Hepatocyte (in vitro differentiated cells): ENCODE measurements at regions not wholly inside any gene's neighbourhood (a gene's known extent, or its start where the extent isn't known, plus 50 kb on each side); places are given as distances from the start of the nearest gene placed in this dataset.

Source experiments
- DNase-seq: peaks from one replicate; pipeline ENCODE4 v3.0.0-alpha.2; 2016; ENCODE audit warnings: low spot score
- H2AFZ ChIP-seq: fragments of 200-600 bp; sonication (generic); 2 replicates; pipeline ENCODE4 v1.6.0; 2016; ENCODE audit warnings: antibody characterized with exemption, mild to moderate bottlenecking
- H3K27ac ChIP-seq: fragments of 200-600 bp; sonication (generic); 2 replicates; pipeline ENCODE4 v1.5.1; 2016; ENCODE audit warnings: mild to moderate bottlenecking
- H3K27me3 ChIP-seq: fragments of 200-600 bp; sonication (generic); 2 replicates; pipeline ENCODE4 v1.6.1; 2016
- H3K36me3 ChIP-seq: fragments of 200-600 bp; sonication (generic); replicated peaks from 2 replicates; pipeline ENCODE4 v1.5.1; 2016; ENCODE audit warnings: low read depth; ENCODE audit not compliant: insufficient read depth
- H3K4me1 ChIP-seq: fragments of 200-600 bp; sonication (generic); 2 replicates; pipeline ENCODE4 v1.5.1; 2016; ENCODE audit warnings: mild to moderate bottlenecking, moderate library complexity; ENCODE audit not compliant: insufficient read depth
- H3K4me2 ChIP-seq: fragments of 200-600 bp; sonication (generic); 2 replicates; pipeline ENCODE4 v1.6.0; 2016
- H3K4me3 ChIP-seq: fragments of 200-600 bp; sonication (generic); 2 replicates; pipeline ENCODE4 v1.5.1; 2016; ENCODE audit warnings: mild to moderate bottlenecking
- H3K79me2 ChIP-seq: fragments of 200-600 bp; sonication (generic); 2 replicates; pipeline ENCODE4 v1.6.0; 2017; ENCODE audit warnings: mild to moderate bottlenecking
- H3K9me2 ChIP-seq: fragments of 200-600 bp; sonication (generic); replicated peaks from 2 replicates; pipeline ENCODE4 v1.6.0; 2017; ENCODE audit warnings: mild to moderate bottlenecking; ENCODE audit not compliant: insufficient read depth
- H3K9me3 ChIP-seq: fragments of 200-600 bp; sonication (generic); 2 replicates; pipeline ENCODE4 v1.5.1; 2016; ENCODE audit warnings: low read depth, mild to moderate bottlenecking
- H4K20me1 ChIP-seq: fragments of 200-600 bp; sonication (generic); 2 replicates; pipeline ENCODE4 v1.6.0; 2016; ENCODE audit warnings: mild to moderate bottlenecking; ENCODE audit not compliant: insufficient read depth, poor library complexity, severe bottlenecking
- EZH2 ChIP-seq: fragments of 200-600 bp; sonication (generic); IDR thresholded peaks from 2 replicates; pipeline ENCODE4 v1.6.1; 2016; ENCODE audit warnings: antibody characterized with exemption, mild to moderate bottlenecking, borderline replicate concordance
- EZH2phosphoT487 ChIP-seq: fragments of 200-600 bp; sonication (generic); IDR thresholded peaks from one replicate; pipeline ENCODE4 v1.6.1; 2018; ENCODE audit warnings: antibody characterized with exemption, mild to moderate bottlenecking, low read depth, moderate library complexity; ENCODE audit not compliant: unreplicated experiment, severe bottlenecking
- WGBS: methylation state at CpG from one replicate; pipeline ENCODE4 v1.1.6; 2016; ENCODE audit warnings: low lambda C conversion rate; ENCODE audit errors: missing lambda C conversion rate; 5-methylcytosine and 5-hydroxymethylcytosine counted together
- TF ChIP-seq, protein P1 (sequence below): fragments of 200-600 bp; sonication (generic); IDR thresholded peaks from 2 replicates; pipeline ENCODE4 v1.5.1; 2016; ENCODE audit warnings: antibody characterized with exemption, mild to moderate bottlenecking; ENCODE audit not compliant: poor library complexity

DNA sequence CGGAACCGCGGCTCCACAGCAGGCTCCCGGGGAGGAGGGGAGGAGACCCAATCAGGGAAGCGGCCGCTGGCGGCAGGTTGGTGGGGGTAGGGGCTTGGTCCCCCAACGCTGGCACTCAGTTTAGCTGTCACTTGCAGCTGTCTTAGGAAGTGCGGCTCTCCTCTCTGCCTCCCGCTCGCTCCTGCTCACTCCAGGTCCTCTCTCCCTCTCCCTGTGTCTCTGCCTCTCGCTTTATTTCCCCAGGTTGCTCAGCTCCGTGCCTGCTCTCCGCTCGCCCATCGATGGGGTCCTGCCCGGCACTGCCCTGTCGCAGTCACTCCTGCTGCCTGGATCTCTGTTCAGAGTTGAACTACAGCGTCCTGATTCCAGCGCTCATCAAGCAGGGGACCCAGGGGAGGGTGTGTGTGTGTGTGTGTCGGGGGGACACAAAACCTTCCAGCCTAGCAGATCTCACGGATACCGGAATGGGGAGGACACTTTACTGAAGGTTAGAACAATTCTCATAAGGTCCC is 145.6 kb downstream of the ENGASE start:
- no peaks in the 10 kb centered on the region for H3K79me2 ChIP-seq
- WGBS, result 6% methylated on average over 21 of the region's 23 CpGs
- DNase-seq, result no peak
- no peak overlapping the region for H3K27ac ChIP-seq
- peaks cover 55% of the 10 kb centered on the region for H3K27me3 ChIP-seq
- H3K4me1 ChIP-seq, result no peaks in the 10 kb centered on the region
- no peak overlapping the region for H2AFZ ChIP-seq
- H4K20me1 ChIP-seq, result no peaks in the 10 kb centered on the region
- no peaks in the 10 kb centered on the region for H3K9me2 ChIP-seq
- no peak overlapping the region for H3K4me3 ChIP-seq
- TF ChIP-seq EZH2phosphoT487 (peak; percentile 28), EZH2 (peak; percentile 67)
- TF ChIP-seq, protein P1, sequence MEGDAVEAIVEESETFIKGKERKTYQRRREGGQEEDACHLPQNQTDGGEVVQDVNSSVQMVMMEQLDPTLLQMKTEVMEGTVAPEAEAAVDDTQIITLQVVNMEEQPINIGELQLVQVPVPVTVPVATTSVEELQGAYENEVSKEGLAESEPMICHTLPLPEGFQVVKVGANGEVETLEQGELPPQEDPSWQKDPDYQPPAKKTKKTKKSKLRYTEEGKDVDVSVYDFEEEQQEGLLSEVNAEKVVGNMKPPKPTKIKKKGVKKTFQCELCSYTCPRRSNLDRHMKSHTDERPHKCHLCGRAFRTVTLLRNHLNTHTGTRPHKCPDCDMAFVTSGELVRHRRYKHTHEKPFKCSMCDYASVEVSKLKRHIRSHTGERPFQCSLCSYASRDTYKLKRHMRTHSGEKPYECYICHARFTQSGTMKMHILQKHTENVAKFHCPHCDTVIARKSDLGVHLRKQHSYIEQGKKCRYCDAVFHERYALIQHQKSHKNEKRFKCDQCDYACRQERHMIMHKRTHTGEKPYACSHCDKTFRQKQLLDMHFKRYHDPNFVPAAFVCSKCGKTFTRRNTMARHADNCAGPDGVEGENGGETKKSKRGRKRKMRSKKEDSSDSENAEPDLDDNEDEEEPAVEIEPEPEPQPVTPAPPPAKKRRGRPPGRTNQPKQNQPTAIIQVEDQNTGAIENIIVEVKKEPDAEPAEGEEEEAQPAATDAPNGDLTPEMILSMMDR, result no peak
- H3K9me3 ChIP-seq, result no peaks in the 10 kb centered on the region
- no peaks in the 10 kb centered on the region for H3K36me3 ChIP-seq
- H3K4me2 ChIP-seq, result peak overlapping the region; percentile 62

DNA sequence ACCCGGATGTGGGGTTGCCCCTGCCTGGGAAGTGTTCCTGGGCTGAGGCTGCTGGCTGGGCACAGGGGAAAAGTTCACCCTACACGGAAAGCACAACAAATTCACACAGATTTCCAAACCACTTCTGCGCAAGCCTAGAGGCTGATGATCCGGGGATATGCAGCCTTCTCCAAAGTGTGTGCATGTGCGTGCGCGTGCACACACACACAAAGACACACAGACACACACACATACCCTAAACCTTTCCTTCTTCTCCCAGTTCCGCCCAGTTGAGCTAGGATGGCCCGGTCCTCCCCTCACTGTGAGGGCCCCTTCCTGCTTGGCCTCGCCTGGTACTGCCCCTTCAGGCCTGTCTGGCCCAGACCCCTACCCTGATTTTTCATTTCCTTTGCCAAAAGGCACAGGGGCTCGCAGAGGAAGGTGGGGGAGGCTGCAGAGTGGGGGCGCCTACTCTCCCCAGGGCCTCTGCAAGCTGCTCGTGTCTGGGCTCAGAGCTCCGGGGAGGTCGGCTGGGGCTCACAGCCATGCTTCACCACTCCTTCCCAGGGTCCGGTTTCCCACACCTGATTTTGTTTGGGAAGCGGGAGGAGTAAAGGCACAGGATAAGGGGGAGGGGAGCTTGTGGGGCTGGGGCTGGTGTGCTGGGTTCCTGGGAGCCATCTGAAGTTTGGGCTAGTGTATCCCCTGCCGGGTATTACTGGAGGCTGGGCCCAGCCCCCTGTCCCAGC is 144.7 kb downstream of the ENGASE start:
- Histone ChIP-seq H3K4me2 (no peak overlapping the region), H3K4me3 (no peak overlapping the region), H3K79me2 (no peaks in the 10 kb centered on the region), H3K27ac (no peak overlapping the region), H3K36me3 (no peaks in the 10 kb centered on the region), H3K9me3 (no peaks in the 10 kb centered on the region), H3K27me3 (peaks cover 49% of the 10 kb centered on the region), H3K4me1 (no peaks in the 10 kb centered on the region), H2AFZ (no peak overlapping the region), H3K9me2 (no peaks in the 10 kb centered on the region), H4K20me1 (no peaks in the 10 kb centered on the region)
- 72% methylated on average over 17 of the region's 18 CpGs for WGBS
- no peak for DNase-seq
- TF ChIP-seq EZH2phosphoT487 (no peak), EZH2 (no peak)
- TF ChIP-seq, protein P1, result no peak

DNA sequence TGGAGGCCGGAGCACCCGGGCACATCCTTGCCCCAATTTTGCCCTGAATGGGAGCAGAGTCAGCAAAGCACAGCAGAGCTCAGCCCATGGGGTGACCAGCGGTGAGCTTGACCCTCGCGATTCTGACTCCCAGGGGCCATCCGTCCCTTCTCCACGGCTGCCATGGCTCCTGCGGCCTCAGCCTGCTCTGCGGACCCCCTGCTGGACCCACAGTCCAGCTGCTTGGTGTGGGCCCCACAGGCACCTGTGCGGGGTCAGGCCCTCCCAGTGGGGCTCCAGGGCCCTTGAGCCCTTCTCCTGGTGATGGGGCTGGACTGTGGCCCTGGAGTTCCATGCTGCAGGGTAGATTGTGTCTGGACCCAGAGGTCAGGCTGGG is 144.2 kb downstream of the ENGASE start:
- Histone ChIP-seq H3K27me3 (peaks cover 44% of the 10 kb centered on the region), H3K27ac (no peak overlapping the region), H3K9me2 (no peaks in the 10 kb centered on the region), H3K36me3 (no peaks in the 10 kb centered on the region), H3K4me1 (no peaks in the 10 kb centered on the region), H3K4me2 (no peak overlapping the region), H3K9me3 (no peaks in the 10 kb centered on the region), H3K79me2 (no peaks in the 10 kb centered on the region), H4K20me1 (no peaks in the 10 kb centered on the region), H3K4me3 (no peak overlapping the region), H2AFZ (no peak overlapping the region)
- 93% methylated on average over 10 of the region's 10 CpGs for WGBS
- TF ChIP-seq EZH2phosphoT487 (no peak), EZH2 (no peak)
- TF ChIP-seq, protein P1, result no peak
- no peak for DNase-seq
